KOPT-K1 (cell line): ENCODE measurements at regions not wholly inside any gene's neighbourhood (a gene's known extent, or its start where the extent isn't known, plus 50 kb on each side); places are given as distances from the start of the nearest gene placed in this dataset.
"Not testable (repeated sequence)": the region's sequence is repeated elsewhere in the genome, so short reads cannot be mapped to it uniquely, and the experiment has no call there.

Experiments used
- H3K27ac ChIP-seq: fragments of 200-600 bp; sonication (generic); 2 replicates; pipeline ENCODE4 v1.5.1; 2016; ENCODE audit warnings: antibody characterized with exemption, mild to moderate bottlenecking, low read depth, low read length; ENCODE audit not compliant: poor library complexity, severe bottlenecking
- H3K36me3 ChIP-seq: fragments of 200-600 bp; sonication (generic); 2 replicates; pipeline ENCODE4 v1.5.1; 2017; ENCODE audit warnings: antibody characterized with exemption, mild to moderate bottlenecking, low read length, moderate library complexity; ENCODE audit not compliant: insufficient read depth
- H3K9me3 ChIP-seq: fragments of 200-600 bp; sonication (generic); 2 replicates; pipeline ENCODE4 v1.5.1; 2017; ENCODE audit warnings: antibody characterized with exemption, low read length, mild to moderate bottlenecking; ENCODE audit not compliant: insufficient read depth, poor library complexity, severe bottlenecking

DNA sequence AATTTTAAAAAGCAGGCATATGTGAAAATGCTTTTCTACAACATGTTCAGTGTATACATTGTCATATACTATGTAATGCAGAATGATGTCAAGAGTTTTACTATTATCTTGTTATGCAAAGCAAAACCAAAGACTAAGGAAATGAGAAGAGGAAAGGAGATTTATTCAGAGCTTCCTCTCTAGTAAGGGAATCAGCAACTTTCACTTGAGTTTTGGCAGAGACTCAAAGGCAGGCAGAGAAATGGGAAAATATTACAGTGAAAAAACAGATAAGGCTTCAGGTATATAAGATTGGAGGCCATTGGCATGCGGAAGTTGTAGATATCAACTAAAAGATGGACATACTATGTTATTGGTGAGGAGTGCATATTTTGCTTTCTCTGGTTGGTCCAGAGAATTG lies 512.0 kb upstream of the PCDH20 start:
- Histone ChIP-seq H3K27ac (no peak overlapping the region), H3K9me3 (no peaks in the 10 kb centered on the region), H3K36me3 (no peaks in the 10 kb centered on the region)

DNA sequence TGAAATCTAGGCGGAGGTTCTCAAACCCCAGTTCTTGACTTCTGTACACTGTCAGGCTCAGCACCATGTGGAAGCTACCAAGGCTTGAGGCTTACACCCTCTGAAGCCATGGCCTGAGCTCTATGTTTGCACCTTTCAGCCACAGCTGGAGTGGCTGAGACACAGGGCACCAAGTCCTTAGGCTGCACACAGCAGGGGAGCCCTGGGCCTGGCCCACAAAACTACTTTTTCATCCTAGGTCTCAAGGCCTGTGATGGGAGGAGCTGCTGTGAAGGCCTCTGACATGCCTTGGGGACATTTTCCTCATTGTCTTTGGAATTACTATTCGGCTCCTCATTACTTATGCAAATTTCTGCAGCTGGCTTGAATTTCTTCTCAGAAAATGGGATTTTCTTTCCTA lies 503.2 kb upstream of the PCDH20 start:
- no peaks in the 10 kb centered on the region for H3K9me3 ChIP-seq
- H3K27ac ChIP-seq: no peak overlapping the region
- H3K36me3 ChIP-seq: no peaks in the 10 kb centered on the region

DNA sequence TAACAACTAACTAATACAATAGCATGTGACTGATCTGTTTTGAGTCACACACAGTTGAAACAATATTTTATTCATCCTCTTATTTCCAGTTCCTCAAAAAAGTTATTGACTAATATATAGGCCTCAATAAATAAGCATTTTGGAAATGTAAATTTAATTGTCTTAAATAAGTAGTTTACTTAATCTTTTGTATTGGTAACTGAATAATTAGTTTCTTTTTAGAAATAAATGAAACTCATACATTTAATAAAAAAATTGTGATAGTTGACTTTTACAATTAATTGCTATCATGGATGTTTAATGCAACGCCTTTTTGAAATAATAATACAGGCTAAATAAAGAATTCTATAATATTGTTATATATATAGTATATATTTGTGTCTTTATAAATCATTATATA lies 500.8 kb upstream of the PCDH20 start:
- no peak overlapping the region for H3K27ac ChIP-seq
- H3K36me3 ChIP-seq: no peaks in the 10 kb centered on the region
- no peaks in the 10 kb centered on the region for H3K9me3 ChIP-seq

DNA sequence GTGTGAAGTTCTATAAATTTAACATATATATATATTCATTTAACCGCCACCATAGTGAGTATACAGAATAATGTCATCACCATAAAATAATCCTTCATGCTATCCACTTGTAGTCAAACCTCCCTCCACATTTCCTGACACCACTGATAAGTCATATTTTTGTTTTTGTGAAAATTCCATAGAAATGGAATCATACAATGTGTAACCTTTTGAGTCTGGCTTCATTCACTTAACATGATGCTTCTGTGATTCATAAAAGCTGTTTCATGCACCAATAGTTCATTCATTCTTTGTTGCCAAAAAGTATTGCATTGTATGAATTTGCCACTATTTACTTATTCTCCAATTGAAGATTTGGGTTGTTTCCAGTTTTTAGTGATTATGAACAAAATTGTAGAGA lies 497.5 kb upstream of the PCDH20 start:
- H3K27ac ChIP-seq: no peak overlapping the region
- H3K9me3 ChIP-seq: no peaks in the 10 kb centered on the region
- H3K36me3 ChIP-seq: no peaks in the 10 kb centered on the region

DNA sequence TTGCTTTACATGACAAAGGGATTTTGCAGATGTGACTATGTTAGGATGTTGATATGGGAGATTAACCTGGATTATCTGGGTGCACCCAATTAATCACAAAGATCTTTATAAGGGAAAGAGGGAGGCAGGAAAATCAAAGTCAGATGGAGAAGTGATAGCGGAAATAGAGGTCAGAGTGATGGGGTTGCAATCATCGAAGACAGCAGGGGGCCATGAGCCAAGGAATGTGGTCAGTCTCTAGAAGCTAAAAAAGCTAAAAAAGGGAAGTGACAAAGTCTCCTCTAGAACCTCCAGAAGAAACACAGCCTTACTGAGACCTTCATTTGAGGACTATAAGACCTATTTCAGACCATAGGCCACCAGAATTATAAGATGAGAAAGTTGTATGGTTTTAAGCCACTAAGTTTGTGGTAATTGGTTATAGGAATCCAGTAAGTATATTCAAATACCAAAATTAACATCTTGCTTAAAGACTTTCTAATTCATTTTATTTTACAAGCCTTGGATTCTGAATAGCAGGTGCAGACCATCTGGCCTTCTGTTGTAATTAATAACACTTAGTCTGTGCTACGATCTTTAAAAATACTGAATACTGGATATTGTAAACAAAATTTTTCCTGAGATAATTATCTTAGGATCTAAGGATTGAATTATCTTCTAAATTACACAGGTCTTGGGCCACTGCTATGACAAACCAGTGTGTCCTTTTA lies 493.4 kb upstream of the PCDH20 start:
- H3K9me3 ChIP-seq: no peaks in the 10 kb centered on the region
- no peak overlapping the region for H3K27ac ChIP-seq
- H3K36me3 ChIP-seq: no peaks in the 10 kb centered on the region

DNA sequence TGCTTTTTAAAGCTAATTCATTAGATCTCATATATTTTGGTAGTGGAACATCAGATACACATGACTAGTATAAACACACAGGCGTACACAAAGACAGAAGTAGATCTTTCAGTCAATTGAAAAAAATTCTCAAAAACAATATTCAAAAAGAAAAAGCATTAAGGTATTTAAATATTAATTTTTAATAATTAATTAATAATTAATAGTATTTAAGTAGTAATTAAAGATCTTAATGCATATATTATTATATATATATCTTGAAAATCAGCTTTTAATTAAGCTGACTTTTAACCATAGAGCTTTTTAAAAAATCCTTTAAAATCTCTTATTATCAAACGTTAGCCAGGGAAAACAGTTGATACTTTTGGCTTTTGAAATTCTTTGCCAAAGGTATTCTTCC lies 489.4 kb upstream of the PCDH20 start:
- Histone ChIP-seq H3K27ac (no peak overlapping the region), H3K36me3 (no peaks in the 10 kb centered on the region), H3K9me3 (no peaks in the 10 kb centered on the region)

DNA sequence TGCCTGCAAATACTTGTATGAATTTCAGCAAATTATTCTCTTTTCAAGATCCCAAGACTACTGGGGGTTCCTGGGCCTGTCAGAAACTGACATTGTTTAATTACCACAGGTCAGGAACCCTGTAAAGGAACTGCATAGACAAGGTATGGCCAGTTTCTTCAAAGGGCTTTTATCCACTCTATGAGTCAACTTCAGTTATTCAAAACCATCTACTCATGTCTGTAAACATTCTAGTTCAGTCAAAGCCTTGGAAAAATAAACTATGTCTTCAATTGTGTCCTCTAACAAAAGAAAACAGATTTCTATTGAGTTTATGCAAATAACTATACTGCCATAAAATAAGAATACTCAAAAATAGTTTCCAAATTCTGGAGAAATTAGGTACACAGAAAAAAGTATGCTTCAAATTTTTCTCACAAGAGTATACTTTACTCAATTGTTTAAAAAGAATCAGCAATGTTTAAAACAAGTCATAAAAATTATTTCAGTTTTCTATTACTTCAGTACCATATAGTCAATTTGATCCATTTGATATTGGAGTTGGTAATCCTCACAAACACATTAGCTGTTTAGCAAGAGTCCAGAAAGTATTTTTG lies 486.4 kb upstream of the PCDH20 start:
- Histone ChIP-seq H3K36me3 (no peaks in the 10 kb centered on the region), H3K27ac (no peak overlapping the region)

DNA sequence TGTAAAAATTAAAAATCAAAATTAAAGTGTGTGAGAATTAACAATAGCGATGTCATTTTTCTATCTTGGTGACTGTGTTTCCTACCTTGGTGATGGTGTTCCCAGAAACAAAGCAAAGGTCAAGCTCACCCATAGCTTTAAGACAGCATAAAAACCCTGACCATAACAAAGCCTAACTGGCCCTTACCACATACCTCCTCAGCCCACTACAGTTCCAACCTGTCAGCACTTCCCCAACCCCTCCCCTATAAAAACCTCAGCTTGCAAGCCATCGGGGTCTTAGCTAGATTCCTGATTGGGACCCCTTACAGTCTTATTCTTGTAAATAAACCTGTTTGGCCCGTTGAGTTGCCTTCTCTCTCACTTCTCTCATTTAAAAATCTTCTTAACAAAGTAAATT lies 484.4 kb upstream of the PCDH20 start:
- no peaks in the 10 kb centered on the region for H3K9me3 ChIP-seq
- no peaks in the 10 kb centered on the region for H3K36me3 ChIP-seq
- no peak overlapping the region for H3K27ac ChIP-seq

More for the DNA sequence above, 486.4 kb upstream of the PCDH20 start:
- H3K9me3 ChIP-seq: no peaks in the 10 kb centered on the region

DNA sequence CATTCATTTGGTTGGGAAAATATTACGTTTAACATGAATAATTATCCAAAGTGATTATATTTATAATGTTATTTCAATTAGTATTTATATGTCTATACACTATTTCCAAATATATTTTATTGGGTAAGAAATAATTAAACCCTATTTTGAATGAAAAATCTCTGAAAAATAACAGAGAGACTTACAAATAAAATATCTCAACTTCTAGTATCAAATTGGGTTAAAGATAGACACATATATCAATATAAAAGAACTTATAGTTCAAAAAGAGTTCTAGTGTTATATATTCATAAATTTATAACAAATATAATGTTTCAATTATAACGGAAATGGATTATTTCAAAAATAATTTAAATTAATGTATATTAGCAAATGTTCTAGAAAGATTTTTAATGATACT lies 482.6 kb upstream of the PCDH20 start:
- Histone ChIP-seq H3K36me3 (no peaks in the 10 kb centered on the region), H3K9me3 (no peaks in the 10 kb centered on the region), H3K27ac (no peak overlapping the region)

DNA sequence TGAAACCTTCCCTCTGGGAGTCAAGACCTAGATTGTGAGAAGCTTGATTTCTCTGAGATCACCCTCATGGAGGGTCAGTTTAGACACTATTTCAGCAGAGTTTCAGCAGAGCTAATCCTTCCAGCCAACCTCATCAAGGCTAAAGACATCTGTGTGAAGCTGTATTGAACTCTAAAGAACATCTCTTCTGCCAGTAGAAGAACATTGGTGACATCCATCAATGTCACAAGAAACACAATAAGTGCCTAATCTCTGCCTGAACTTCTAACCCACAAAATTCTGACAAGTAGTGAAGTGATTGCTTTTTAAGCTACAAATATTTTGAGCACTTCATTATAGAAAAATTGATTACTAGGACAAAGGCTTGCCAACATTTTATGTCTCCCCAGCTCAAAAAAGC lies 475.8 kb upstream of the PCDH20 start:
- no peaks in the 10 kb centered on the region for H3K36me3 ChIP-seq
- no peak overlapping the region for H3K27ac ChIP-seq
- no peaks in the 10 kb centered on the region for H3K9me3 ChIP-seq

DNA sequence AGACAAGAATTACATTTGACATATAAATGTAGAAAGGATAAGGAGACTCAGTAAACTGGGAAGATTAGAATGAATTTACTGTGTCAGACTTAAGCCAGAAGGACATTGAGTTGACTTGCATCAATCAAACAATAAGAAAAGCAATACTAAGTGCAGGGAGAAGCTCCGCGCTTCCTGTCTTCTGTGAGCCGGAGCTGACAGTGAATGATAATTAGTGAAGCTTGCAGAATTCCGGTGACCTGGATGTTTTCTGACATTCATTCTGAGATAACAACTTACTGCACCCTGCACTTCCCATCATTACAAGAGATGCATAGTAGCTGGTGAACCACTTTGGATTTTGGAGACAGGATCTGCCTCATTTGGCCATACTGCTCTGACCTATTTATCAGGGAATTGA lies 469.2 kb upstream of the PCDH20 start:
- H3K36me3 ChIP-seq: no peaks in the 10 kb centered on the region
- no peak overlapping the region for H3K27ac ChIP-seq
- no peaks in the 10 kb centered on the region for H3K9me3 ChIP-seq

DNA sequence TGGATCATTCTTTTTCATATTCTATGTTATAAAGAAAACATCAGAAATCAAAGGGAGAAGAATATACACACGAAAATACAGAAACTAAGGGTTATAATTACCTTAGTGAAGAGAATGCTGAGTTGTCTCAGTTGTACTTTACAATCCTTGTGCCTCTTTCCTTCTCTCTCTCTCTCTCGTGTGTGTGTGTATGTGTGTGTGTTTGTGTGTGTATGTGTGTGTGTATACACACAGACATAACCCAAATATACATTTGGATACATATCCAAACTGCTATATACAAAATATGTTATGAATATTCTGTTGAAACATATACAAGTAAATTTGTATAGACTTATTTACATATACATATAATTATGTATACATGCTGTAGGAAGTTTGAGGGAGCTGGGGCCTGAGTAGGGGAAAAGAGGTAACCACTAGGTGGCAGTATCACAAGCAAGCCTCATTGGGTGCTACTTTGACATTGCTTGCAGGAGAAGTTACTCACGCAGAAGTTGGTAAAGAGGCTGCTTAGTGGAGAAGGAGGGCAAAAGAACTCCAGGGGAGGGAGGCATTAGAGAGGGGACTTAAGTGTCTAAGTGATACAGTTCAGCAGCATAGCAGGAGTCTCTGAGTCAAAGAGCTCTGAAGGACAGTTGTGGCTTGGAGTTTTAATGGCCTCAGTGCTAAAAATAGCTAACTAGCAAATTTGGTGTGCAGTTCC lies 465.1 kb upstream of the PCDH20 start:
- Histone ChIP-seq H3K36me3 (no peaks in the 10 kb centered on the region), H3K27ac (no peak overlapping the region), H3K9me3 (no peaks in the 10 kb centered on the region)

DNA sequence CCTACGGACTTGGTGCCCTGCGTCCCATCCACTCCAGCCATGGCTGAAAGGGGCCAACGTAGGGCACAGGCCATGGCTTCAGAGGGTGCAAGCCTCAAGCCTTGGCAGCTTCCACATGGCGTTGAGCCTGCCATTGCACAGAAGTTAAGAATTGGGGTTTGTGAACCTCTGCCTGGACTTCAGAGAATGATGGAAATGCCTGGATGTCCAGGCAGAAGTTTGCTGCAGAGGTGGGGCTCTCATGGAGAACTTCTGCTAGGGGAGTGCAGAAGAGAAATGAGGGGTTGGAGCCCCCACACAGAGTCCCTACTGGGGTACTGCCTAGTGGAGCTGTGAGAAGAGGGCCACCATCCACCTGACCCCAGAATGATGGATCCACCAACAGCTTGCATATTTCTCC lies 462.9 kb upstream of the PCDH20 start:
- H3K27ac ChIP-seq, H3K36me3 ChIP-seq, H3K9me3 ChIP-seq: not testable (repeated sequence)

DNA sequence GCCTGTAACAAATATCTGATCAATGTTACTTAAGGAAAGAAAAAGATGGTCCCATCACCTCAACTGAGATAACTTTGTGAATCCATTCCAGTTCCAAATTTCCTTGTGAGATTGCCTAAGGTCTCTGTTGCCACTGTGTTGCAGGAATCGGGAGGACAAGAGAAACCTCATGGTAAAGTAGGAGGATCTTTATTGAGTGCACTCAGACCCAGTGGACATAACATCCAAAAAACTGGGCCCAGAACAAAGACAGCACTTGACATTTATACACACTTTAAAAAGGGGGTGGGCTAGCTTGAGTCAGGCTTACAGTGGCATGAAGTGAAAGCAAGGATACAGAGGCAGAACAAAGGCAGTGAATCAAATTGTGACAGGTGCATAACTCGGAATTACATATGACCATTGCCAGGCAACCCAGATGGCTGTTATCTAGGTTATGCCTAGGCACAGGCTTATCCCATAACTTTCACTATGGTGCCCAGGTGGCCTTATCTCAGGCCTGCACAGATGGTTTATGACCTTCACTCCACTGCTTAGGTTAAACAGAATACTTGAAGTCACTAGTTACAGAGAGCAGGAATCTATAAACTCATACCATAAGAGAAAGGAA lies 459.4 kb upstream of the PCDH20 start:
- peaks cover 9% of the 10 kb centered on the region for H3K9me3 ChIP-seq
- no peak overlapping the region for H3K27ac ChIP-seq
- H3K36me3 ChIP-seq: no peaks in the 10 kb centered on the region

DNA sequence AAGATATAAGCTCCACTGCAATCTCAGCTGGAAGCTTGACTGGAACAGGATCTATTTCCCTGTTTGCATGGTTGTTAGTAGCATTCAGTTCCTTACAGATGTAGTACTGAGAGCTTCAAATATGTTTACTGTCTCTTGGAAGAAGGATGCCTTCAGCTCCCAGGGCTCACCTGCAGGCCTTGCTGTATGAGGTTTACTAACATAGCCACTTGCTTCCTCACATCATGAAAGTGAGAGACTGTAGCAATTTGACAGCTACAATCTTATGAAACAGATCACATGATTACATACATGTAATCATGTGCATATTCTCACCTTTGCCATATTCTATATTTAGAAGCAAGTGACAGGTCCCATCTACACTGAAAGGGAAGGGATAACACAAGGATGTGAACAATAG lies 458.1 kb upstream of the PCDH20 start:
- H3K9me3 ChIP-seq: peaks cover 9% of the 10 kb centered on the region
- H3K36me3 ChIP-seq: no peaks in the 10 kb centered on the region
- no peak overlapping the region for H3K27ac ChIP-seq
